AG09319 (cell line): ENCODE measurements at regions not wholly inside any gene's neighbourhood (a gene's known extent, or its start where the extent isn't known, plus 50 kb on each side); places are given as distances from the start of the nearest gene placed in this dataset.

ENCODE experiments used
- DNase-seq: peaks from one replicate; pipeline ENCODE4 v3.0.0-alpha.2; 2010; ENCODE audit warnings: low read depth; ENCODE audit errors: extremely low read depth
- TF ChIP-seq, protein P1 (sequence below): IDR thresholded peaks from 2 replicates; pipeline ENCODE4 v1.5.1; 2011; ENCODE audit warnings: low read depth, mild to moderate bottlenecking, inconsistent platforms, low read length, moderate library complexity

DNA sequence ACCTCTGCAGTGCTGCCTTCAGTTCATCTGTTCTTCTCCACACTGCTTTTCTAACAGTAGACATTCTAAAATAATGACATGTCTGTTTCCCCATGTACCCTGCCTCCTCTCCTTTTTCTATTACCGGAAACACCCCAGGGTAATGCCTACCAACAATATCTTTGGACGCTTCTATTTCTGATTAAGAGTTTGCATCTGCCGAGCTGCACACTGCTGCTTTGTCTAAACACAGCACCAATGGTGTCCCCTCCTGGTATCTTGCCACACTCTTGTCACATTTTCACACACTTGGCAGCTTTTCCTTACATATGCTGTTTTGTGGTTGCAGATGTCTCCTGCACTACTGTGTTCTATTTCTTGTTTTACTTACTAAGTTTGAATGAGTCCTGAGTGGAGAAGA lies 288.8 kb downstream of the GRIA2 start:
- TF ChIP-seq, protein P1, sequence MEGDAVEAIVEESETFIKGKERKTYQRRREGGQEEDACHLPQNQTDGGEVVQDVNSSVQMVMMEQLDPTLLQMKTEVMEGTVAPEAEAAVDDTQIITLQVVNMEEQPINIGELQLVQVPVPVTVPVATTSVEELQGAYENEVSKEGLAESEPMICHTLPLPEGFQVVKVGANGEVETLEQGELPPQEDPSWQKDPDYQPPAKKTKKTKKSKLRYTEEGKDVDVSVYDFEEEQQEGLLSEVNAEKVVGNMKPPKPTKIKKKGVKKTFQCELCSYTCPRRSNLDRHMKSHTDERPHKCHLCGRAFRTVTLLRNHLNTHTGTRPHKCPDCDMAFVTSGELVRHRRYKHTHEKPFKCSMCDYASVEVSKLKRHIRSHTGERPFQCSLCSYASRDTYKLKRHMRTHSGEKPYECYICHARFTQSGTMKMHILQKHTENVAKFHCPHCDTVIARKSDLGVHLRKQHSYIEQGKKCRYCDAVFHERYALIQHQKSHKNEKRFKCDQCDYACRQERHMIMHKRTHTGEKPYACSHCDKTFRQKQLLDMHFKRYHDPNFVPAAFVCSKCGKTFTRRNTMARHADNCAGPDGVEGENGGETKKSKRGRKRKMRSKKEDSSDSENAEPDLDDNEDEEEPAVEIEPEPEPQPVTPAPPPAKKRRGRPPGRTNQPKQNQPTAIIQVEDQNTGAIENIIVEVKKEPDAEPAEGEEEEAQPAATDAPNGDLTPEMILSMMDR, result no peak
- DNase-seq, result no peak

DNA sequence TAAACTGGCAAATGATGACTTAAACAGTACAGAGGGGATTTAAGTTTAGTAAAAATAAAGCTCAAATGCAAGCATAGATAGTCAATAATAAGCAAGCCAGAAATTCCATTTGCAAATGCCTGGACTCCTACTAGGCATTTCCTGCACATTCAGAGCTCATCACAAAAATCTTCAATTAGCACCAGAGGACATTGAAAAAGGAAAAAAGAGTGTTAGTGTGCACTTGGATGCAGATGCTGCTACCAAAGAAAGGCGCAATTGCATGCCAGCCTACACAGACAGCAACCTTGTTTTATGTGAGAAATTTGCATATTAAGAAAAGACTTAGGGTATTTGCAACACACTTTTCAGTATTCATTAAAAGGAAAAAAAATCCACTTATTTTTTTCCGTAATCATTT lies 282.1 kb downstream of the GRIA2 start:
- TF ChIP-seq, protein P1, result no peak
- no peak for DNase-seq

DNA sequence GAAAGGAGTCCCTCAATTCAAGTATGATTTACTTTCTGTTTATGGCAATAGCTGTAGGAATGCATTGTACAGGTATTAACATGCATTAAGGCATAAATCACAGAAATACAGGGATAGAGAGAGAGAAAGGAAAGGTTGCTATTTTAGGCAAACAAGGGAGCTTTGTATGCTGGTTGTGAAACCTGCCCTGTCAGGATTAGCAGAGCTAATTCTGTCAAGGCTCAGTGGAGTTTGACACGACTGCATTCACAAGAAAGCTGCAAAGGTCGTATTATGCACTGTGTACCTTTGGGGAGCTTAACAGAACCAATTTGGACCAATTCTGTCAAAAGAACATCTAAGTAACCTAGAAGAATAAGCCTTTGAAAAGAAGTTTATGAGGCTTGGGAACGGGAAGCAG lies 239.3 kb downstream of the GRIA2 start:
- no peak for DNase-seq
- TF ChIP-seq, protein P1, result no peak

DNA sequence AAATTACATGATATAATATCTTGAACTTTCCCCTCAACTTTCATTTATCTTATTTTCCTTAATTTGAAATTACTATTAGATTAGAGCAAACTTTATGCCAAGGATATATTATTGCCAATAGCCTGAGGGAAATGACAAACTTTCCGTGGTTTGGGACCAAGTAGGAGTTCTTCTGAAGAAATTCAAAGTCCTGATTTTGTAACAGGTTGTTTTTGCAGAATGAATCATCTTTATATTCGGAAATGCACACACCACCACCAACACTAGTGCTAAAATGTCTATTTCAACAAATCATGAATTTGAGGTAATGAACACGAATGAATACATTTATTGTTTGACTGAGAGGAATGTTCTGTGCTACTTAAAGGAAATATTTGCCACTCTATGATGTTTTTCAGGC lies 226.7 kb downstream of the GRIA2 start:
- no peak for DNase-seq
- TF ChIP-seq, protein P1, result no peak

DNA sequence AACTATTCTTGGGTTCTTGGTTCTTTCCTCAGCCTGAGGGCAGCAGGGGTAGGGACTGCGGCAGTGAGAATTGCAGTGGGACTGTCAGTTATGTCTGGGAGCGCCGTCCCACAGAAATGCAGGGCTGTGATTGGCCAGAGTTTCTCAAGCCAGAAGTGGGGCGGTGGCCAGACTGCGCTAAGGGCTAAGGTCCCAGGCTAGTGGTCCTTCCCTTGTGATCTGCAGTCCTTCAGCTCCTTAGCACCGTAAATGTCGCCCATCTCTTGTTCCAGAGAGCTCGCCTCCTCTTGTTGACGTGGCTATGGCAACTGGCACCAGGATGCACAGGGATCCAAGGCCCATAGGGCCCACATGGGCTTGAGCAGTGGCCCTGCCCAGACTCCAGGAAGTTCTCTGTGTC lies 223.5 kb downstream of the GRIA2 start:
- TF ChIP-seq, protein P1, result no peak
- DNase-seq, result no peak

DNA sequence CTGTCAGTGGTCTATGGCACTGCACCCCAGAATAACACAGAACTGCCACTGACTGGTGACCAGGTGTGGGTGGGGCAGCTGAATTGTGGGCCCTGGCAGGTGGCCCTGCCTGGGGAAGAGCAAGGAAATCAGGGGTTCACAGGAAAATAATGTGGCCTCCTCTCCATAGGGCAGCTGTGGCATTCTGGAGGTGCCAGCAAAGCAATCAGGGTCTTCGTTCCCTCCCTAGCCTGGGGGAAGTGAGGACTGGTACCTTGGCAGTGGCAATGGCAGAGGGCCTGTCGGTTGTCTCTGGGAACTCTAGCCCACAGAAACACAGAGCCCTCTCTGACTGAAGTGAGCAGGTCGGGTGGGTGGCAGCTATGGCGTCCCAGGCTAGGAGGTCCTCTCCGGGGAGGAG lies 223.0 kb downstream of the GRIA2 start:
- no peak for DNase-seq

DNA sequence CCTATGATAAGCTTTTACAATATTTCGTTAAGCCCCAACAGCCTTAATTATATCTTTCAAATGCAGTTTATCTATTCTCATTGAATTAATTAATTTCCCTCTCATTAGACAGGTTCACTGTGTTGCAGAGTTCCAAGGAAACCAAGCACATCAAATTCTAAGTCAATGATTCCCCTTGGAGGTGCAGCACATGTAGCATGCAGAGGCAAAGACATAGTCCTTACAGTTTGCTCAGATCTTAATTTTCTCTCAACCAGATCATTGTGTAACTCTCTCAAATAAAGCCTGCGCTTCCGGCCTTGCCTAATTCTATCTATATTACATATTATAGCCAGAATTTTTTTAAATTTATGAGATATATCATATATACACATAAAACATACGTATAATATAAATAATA lies 205.4 kb downstream of the GRIA2 start:
- TF ChIP-seq, protein P1, result no peak
- DNase-seq, result no peak

More for the DNA sequence above, 223.0 kb downstream of the GRIA2 start:
- TF ChIP-seq, protein P1, result no peak
